Astrocyte of the hippocampus (primary cell): ENCODE measurements at regions not wholly inside any gene's neighbourhood (a gene's known extent, or its start where the extent isn't known, plus 50 kb on each side); places are given as distances from the start of the nearest gene placed in this dataset.

Source experiments
- DNase-seq: peaks from one replicate; pipeline ENCODE4 v3.0.0; 2011; ENCODE audit warnings: low read depth, low spot score

DNA sequence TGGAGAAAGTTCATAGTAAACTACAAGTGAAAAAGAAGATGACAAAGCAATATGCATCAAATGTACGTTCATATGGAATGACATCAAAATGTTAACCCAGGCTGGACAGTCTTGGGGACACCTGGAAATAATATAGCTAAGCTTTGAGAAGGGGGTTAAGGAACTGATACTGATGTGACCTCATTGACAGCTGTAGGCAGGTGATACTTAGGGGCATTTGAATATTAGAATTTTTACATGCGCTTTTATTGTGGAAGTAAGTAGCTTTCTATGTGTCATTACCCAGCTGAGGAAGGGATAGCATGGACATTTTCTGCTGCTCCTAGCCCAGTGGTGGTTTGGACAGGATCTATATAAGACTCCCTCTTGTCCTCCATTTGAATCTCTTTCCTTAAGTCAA lies 299.7 kb downstream of the CWC27 start:
- no peak for DNase-seq

DNA sequence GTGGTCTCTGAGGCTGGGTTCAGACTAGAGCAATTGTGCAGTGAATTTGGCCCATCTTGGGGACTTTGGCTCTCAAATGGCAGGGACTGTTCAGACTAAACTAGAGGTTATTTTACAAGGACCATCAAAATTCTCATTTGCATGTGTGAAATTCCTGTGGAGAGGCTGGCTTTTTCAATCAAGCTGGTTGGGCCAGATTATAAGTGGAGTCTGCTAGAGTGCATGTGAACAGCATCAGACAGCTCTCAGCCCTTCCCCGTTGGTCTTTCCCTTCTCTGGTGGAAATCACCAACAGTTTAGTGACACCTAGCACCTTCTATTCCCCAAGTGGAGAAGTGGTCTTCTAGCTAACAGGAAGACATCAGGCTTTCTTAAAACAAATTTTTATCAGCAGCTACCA lies 301.3 kb downstream of the CWC27 start:
- DNase-seq, result peak; percentile 31

DNA sequence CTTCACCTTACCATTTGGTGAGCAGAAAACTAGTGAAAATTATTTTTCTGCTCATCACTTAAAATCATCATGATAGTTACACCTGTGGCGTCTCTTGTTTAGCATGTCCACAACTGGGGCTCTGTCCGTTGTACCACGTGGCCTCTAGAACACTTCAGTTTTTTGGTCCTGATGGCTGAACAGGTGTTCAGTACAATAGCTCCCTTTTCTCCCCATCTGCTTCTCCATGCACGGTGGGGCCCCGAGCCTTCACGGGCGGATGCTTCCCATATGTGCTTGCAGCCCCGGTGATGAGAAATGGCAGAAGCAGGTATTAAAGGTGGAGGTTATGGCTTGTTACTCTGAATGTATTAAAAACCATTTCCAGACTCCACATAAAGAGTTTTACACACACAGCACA lies 304.1 kb downstream of the CWC27 start:
- DNase-seq, result no peak

DNA sequence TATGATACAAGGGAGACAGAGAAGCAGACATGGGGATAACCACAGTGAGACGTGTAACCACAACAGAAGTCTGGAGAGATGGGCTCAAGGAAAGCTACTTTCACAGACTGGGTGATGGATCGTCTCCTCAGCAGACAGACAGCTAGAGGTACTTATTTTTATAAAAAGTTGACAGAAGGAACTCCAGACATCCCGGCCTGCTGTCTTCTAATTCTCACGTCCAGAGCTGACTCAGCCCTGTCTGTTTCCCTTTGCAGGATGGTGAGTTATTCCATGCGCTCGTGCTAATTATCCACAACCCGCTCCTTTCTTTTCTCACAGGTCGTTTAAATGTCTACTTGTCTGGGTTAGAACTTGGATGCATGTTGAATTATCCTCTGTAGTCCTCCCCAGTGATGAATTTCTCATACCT lies 304.5 kb downstream of the CWC27 start:
- peak; percentile 58 for DNase-seq

DNA sequence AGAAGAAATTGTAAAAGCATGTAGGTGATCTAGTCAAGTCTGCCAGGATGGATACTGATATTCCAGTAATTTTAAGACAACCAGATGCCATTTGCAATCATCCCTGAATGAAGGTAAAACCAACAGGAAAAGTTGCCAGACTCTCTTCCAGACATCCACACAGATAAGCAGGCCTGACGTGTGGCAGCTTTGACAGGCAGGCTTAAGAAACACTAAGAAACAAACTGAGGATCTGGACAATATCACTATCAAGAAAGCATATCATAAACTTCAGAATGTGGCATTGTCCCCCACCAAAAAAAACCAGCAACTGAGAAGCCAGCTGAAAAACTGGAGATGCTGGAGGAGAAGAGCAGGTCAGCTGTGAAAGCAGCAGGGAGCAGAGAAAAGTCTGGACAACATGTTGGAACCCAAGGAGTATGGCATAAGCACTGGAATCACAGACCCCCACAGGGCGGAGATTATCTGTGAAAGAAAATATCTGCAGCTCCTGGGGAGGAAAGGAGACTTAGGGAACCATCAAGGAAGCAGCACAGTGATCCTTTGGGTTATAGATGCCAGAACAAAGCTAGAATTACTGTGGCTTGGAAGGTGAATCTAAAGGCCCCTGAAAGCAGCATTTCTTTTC lies 307.0 kb downstream of the CWC27 start:
- DNase-seq, result no peak

DNA sequence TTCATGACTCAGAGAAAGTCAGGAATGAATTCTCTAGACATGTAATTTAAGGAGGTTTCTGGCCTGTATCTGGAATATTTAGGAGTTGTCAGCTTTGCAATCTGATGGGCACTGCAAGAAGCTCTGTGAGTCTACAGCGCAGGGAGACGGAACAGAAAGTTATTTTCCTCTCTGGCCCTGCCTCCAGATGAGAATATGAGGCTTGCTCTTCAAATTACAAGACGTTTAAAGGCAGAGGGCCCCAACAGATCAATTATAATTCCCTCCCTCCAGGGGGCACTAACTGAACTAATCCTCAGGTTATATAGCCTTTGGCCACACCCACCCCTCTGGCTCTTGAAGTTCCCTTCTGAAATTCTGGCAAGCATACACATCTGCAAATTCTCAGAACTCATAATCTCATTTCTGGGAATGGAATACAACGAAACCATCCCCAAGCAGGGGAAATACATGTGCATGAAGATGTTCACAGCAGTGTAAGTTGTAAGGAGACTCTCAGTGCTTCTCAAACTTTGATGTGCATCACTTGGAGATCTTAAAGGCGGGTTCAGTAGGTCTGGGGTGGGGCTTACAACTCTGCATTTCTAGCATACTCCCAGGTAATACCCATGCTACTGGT lies 307.6 kb downstream of the CWC27 start:
- DNase-seq, result peak; percentile 23

DNA sequence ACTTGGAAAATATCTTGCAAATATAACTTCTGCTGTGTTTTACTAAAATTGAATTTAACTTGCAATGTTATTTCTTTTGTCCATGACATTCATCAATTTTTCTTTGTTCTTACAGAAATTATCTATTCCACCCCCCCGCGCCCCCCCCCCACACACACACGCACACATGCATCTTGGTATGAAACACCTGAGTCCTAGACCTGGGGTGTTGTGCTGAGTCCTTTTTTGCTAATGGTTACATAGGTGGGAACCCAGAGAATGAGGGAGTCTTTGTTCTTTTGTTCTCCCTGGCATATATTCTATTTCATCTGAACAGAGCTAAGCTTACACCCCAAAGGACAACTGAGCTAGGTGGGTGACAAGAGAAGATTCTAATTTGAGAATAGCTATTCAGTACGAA lies 308.9 kb downstream of the CWC27 start:
- DNase-seq, result no peak

DNA sequence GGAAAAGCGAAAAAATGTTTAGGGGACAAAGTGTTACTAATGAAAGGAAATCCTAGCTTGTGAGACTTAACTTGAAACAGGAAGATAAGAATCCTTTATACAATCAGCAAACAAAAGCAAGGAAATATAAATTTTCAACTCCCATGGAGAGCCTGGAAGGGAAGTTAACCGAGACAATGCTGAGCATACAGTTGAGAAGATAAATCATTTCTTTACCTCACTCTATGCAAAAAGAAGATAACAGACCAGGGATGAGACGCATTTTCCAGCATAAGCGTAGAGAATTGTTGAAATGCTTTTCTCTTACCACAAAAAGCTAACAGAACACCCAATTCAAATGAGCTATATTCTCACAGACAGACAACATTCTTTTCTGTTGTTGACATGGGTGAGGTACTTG lies 309.6 kb downstream of the CWC27 start:
- DNase-seq, result peak; percentile 32

DNA sequence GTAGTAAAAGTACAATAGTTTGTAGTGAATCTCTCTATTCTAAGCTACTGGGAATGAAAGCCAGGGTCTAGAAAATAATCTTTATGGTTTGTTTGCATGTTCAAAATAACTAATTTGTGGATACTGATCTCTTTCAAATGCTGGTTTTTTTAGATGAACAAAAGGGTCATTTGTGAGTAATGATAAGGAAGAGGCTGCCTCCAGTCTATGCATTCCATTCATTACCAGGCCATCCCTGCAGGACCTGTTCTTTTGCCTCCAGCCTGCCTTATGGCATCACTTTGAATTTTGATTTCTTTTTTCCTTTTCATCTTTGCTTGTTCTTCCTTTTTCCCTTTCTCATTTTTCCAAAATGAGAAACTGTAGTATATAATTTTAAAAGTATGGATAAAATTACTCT lies 312.3 kb downstream of the CWC27 start:
- DNase-seq, result no peak

DNA sequence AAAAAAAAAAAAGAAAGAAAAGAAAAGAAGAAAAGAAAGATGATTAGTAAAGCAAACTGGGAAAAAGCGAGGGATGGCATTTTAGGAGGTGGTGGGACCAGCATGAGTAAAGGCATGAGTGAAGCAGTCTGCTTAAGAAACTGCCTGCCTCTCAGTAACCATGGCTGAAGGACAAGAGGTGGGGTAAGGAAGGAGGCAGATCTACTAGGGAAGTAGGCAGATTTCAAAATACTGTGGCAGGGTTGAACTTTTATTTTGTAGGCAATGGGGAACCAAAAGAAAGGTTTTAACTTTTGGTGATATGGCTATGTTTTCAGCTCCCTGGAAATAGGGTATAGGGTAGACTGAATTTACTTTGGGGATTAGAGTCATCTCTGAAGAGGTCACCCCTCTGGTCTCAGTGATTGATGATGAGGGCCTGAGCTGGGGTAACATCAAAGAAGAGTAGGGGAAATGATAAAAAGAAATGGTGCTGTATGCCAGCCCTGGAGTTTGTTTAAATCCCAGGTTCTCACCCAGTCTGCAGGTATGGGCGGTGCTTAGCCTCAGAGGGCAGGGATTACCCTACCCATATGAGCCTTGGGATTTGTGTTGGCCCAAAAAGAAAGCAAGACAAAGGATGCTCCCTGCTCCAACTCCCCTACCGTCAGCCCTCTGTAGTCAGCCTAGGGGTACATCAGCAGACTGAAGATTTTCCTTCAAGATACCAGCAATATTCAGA lies 316.2 kb downstream of the CWC27 start:
- DNase-seq, result no peak

DNA sequence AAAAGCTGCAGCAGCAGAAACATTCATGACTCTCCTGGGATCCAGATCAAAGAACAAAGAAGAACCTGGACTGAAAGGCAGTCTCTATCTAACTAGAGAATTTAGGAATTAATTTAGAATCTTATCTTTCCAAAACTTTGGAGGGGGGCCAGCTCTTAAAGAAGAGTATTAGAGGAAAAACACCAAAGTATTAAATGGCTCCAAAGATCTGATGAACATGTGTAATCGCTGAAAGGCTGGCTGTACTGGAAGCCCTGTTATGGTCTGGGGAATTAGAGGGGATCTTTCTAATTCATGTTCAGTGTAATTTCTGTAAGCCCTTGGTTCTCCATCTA lies 316.8 kb downstream of the CWC27 start:
- DNase-seq, result no peak

DNA sequence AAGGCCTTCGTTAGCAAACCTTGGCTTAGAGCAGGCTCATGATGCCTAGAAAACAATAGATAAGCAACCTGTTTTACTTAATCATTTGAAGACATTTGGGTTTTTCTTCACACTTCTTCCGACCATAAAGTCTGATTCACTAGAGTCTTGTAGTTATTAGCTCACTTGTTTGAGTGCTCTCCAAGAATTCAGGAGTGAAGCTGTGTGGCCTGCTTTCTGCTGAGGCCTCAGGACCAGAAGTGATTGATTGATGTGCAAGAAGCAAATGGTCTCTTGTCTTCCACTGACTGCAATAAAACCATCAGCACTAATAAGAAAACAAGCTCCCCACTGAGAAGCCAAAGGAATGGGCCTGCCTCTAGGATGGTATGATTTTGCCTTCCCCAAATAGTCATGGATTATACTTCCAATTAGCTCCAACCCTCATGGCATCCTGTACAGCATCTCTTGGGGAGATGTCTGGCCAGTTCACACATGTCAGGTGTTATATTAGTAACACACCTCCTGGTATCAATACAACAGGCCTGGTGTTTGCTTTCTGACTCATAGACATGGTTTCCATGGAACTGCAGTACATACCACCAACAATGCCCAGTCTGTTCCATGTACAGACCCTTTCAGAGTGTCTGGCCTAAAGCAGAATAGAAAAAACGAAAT lies 317.6 kb downstream of the CWC27 start:
- DNase-seq, result peak; percentile 62

DNA sequence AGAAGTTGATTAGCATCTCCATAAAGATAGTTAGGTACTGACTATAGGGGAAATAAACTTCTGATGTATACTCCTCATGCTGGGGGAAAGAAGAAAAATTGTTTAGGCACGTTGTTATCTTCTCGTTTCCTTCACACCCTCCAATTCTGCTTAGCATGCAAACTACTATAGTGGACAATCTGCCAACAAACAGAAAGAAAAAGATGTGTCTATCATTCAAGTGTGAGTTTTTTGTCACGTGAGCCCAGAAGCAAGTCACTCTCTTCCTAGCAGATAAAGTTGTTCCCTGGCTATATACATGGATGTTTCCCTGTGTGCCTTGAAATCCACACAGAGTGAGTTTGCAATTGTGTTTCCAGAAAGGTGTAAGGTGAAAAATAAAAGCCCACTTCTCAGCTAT lies 318.4 kb downstream of the CWC27 start:
- no peak for DNase-seq

DNA sequence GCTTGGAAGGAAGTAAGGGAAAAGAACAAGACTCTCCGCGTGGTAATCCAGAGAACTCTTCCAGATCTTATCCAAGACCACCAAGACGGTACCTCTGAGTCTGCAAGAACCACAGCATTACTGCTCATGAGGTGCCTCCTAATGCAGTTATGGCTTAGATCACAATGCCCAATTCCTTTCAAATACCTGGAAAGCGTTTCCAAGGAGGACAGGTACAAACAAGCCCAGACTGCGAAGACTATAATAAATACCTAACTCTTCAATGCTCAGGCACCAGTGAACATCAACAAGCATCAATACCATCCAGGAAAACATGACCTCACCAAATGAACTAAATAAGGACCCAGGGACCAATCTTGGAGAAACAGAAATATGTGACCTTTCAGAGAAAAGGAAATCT lies 325.5 kb downstream of the CWC27 start:
- no peak for DNase-seq

DNA sequence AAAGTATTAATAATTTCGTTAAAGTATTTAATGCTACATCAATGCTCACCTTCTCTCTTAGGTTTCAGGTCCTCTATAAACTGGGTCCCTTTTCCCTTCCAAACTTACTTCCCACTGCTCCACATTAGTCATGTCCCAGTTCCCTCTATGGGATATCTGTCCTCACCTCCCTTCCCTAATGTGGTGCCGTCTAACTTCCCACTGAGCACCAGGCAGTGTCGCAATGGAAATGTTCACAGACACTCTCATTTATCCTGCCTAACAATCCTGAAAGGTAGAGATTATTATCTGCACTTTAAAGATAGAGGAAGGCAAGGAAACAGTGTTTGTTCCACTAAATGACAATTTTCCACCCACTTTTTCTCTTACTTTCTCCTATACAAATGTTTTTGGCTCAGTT lies 329.7 kb downstream of the CWC27 start:
- no peak for DNase-seq
